ENCODE measurements at regions not wholly inside any gene's neighbourhood (a gene's known extent, or its start where the extent isn't known, plus 50 kb on each side); places are given as distances from the start of the nearest gene placed in this dataset.

DNA sequence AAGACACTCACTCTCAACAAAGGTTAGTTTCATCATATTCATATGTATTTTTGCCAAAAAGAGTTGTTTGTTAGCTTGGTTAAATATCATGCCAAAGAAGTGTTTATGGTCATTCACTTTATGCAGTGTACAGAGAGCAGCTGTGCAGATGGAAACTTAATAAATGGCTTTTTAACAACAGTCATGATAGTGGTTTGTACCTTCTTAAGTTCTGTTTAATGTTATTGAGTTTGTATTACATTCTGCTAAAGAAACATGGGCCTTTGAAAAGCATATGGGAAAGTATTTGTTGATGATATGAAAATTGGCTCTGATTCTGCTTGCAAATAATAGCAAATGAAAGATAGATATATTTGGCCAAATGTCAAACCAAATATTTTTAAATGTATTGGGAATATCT is 607.3 kb downstream of the NCAM2 start:
- DNase-seq, result no peak
- no peaks in the 10 kb centered on the region for H3K36me3 ChIP-seq (ENCODE audit: control insufficient read depth, insufficient read depth, low read length)

DNA sequence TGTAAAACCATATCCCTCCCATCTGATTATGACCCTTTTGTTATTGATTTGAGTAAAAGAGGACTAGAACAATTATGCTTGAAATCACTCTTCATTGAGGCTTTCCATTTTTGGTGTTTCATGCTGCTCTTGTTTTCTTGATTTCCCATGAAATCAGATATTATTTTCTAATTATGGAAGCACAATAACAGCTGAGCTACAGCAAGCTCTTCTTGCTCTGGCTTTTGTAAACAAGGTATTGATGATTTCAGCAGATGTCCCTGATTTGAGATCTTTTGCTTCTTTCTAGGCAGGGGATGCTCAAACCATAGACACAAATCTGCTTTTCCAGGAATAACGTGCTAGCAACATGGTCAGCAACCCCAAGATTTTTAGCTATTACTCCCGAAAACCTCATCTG is 607.8 kb downstream of the NCAM2 start:
- H3K36me3 ChIP-seq (ENCODE audit: control insufficient read depth, insufficient read depth, low read length), result no peaks in the 10 kb centered on the region
- H3K9me3 ChIP-seq (ENCODE audit: control insufficient read depth, low read length), result no peaks in the 10 kb centered on the region
- no peaks in the 10 kb centered on the region for H3K4me1 ChIP-seq (ENCODE audit: control insufficient read depth, insufficient read depth, low read length, poor library complexity, severe bottlenecking)
- H3K27me3 ChIP-seq (replicated peaks; ENCODE audit: control insufficient read depth, insufficient read depth, low read length, poor library complexity, severe bottlenecking), result no peaks in the 10 kb centered on the region
- H3K27ac ChIP-seq (ENCODE audit: insufficient read depth, low read length, poor library complexity, severe bottlenecking), result no peak overlapping the region
- DNase-seq, result no peak
- no peak overlapping the region for H3K4me3 ChIP-seq (ENCODE audit: insufficient read depth, low read depth, low read length, poor library complexity, severe bottlenecking)

More for the DNA sequence above, 607.3 kb downstream of the NCAM2 start:
- Histone ChIP-seq H3K4me3 (ENCODE audit: insufficient read depth, low read depth, low read length, poor library complexity, severe bottlenecking) (no peak overlapping the region), H3K4me1 (ENCODE audit: control insufficient read depth, insufficient read depth, low read length, poor library complexity, severe bottlenecking) (no peaks in the 10 kb centered on the region), H3K9me3 (ENCODE audit: control insufficient read depth, low read length) (no peaks in the 10 kb centered on the region), H3K27ac (ENCODE audit: insufficient read depth, low read length, poor library complexity, severe bottlenecking) (no peak overlapping the region), H3K27me3 (replicated peaks; ENCODE audit: control insufficient read depth, insufficient read depth, low read length, poor library complexity, severe bottlenecking) (no peaks in the 10 kb centered on the region)

DNA sequence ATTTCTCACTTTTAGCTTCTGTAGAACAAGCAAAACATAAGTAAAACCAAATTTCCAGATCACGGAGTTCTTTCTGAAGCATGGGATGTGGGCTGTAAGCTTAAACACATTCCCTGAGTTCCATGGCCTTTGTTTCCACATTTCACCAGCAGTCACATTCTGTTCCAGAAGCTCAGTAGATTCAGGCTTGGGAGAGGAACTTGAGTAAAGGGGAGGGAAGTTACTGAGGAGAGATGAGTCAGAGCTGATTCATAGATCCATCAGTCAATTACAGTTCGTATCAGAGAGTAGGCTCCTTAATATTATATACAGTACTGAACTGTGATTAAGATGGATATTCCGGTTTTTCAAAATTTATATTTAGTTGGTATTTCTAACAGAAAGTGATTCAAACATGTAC is 614.3 kb downstream of the NCAM2 start:
- no peak overlapping the region for H3K4me3 ChIP-seq (ENCODE audit: insufficient read depth, low read depth, low read length, poor library complexity, severe bottlenecking)
- no peaks in the 10 kb centered on the region for H3K4me1 ChIP-seq (ENCODE audit: control insufficient read depth, insufficient read depth, low read length, poor library complexity, severe bottlenecking)
- H3K27me3 ChIP-seq (replicated peaks; ENCODE audit: control insufficient read depth, insufficient read depth, low read length, poor library complexity, severe bottlenecking), result no peaks in the 10 kb centered on the region
- H3K27ac ChIP-seq (ENCODE audit: insufficient read depth, low read length, poor library complexity, severe bottlenecking), result no peak overlapping the region
- no peak for DNase-seq
- no peaks in the 10 kb centered on the region for H3K36me3 ChIP-seq (ENCODE audit: control insufficient read depth, insufficient read depth, low read length)
- no peaks in the 10 kb centered on the region for H3K9me3 ChIP-seq (ENCODE audit: control insufficient read depth, low read length)

GRCh38 chr21:21614966-21615365 is 616.8 kb downstream of the NCAM2 start:
- Histone ChIP-seq H3K4me3 (ENCODE audit: insufficient read depth, low read depth, low read length, poor library complexity, severe bottlenecking) (no peak overlapping the region), H3K4me1 (ENCODE audit: control insufficient read depth, insufficient read depth, low read length, poor library complexity, severe bottlenecking) (no peaks in the 10 kb centered on the region), H3K27me3 (replicated peaks; ENCODE audit: control insufficient read depth, insufficient read depth, low read length, poor library complexity, severe bottlenecking) (no peaks in the 10 kb centered on the region), H3K36me3 (ENCODE audit: control insufficient read depth, insufficient read depth, low read length) (no peaks in the 10 kb centered on the region), H3K9me3 (ENCODE audit: control insufficient read depth, low read length) (no peaks in the 10 kb centered on the region), H3K27ac (ENCODE audit: insufficient read depth, low read length, poor library complexity, severe bottlenecking) (no peak overlapping the region)
- no peak for DNase-seq

DNA sequence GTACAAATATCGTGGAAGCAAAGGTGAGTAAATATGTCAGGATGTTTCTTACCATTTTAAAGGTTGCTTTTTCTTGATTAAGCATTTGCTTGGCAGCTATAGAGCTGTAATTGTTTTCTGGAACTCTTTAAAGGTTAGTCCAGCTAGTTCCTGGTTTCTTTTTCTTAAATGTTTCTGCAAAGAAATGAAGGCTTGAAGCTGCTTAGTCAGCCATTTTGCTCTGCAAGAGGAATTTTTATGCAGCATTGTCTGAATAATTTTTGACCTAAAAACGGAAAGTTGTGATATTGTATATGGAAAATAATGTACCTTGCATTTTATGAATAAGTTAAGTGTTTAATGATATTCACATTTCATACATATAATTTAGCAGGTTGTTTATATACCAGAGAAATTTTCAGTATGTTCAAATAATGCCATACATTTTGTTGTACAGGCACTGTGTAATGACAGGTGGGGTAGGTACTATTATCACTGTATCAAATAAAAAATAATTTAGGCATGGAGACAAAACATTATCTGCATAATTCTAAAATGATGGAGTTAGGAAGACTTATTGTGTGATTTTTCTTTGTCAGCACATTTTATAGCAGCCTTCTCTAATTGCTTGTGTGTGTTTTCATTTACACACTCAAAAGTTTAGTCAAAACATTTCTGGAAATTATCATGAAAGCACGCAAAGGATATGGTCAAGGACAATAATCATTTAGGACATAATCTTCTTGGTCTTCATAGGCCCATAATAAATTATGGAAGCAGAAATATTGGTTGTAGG is 624.4 kb downstream of the NCAM2 start:
- H3K4me3 ChIP-seq (ENCODE audit: insufficient read depth, low read depth, low read length, poor library complexity, severe bottlenecking), result no peak overlapping the region
- no peak for DNase-seq
- no peaks in the 10 kb centered on the region for H3K4me1 ChIP-seq (ENCODE audit: control insufficient read depth, insufficient read depth, low read length, poor library complexity, severe bottlenecking)
- no peak overlapping the region for H3K27ac ChIP-seq (ENCODE audit: insufficient read depth, low read length, poor library complexity, severe bottlenecking)
- no peaks in the 10 kb centered on the region for H3K9me3 ChIP-seq (ENCODE audit: control insufficient read depth, low read length)
- no peaks in the 10 kb centered on the region for H3K36me3 ChIP-seq (ENCODE audit: control insufficient read depth, insufficient read depth, low read length)
- no peaks in the 10 kb centered on the region for H3K27me3 ChIP-seq (replicated peaks; ENCODE audit: control insufficient read depth, insufficient read depth, low read length, poor library complexity, severe bottlenecking)

DNA sequence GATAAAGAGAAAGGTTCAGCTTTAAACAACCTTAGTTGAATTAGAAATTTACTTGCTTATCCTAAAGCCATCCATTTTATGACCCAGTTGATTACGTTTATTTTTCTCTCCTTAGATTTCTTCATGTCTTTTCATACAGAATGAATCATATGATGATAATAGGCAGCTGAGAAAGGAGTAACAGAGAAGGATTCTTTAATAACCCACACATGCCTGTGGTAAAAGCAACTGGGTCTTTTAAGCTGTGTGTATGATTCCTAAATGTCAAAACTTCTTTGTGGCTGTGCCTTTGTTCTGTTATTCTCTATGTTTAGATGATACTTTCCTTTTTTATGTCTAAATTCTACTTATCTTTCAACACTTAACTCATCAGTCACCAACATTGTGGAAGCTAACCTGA is 626.5 kb downstream of the NCAM2 start:
- DNase-seq, result no peak
- Histone ChIP-seq H3K27ac (ENCODE audit: insufficient read depth, low read length, poor library complexity, severe bottlenecking) (no peak overlapping the region), H3K4me1 (ENCODE audit: control insufficient read depth, insufficient read depth, low read length, poor library complexity, severe bottlenecking) (no peaks in the 10 kb centered on the region), H3K36me3 (ENCODE audit: control insufficient read depth, insufficient read depth, low read length) (no peaks in the 10 kb centered on the region), H3K4me3 (ENCODE audit: insufficient read depth, low read depth, low read length, poor library complexity, severe bottlenecking) (no peak overlapping the region), H3K27me3 (replicated peaks; ENCODE audit: control insufficient read depth, insufficient read depth, low read length, poor library complexity, severe bottlenecking) (no peaks in the 10 kb centered on the region), H3K9me3 (ENCODE audit: control insufficient read depth, low read length) (no peaks in the 10 kb centered on the region)

DNA sequence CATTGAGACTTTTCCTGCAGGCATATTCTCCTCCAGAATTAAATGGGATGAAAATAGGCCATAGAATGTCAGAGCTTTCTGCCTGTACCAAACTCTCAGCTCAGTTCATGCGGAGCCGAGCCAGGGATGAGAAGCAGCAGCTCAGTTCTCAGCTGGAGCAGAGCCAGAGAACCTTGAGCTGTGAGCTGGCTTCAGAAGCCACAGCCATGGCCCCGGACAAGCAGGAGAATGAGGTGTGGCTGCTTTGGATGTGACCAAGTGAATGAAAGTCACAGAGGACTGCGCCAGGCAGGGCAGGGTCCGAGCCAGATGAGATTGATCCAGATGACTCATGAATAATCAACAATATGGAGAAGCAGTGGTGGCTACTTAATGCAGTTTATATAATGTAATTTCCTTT is 633.8 kb downstream of the NCAM2 start:
- Histone ChIP-seq H3K9me3 (ENCODE audit: control insufficient read depth, low read length) (no peaks in the 10 kb centered on the region), H3K4me1 (ENCODE audit: control insufficient read depth, insufficient read depth, low read length, poor library complexity, severe bottlenecking) (no peaks in the 10 kb centered on the region), H3K4me3 (ENCODE audit: insufficient read depth, low read depth, low read length, poor library complexity, severe bottlenecking) (no peak overlapping the region), H3K27ac (ENCODE audit: insufficient read depth, low read length, poor library complexity, severe bottlenecking) (no peak overlapping the region), H3K27me3 (replicated peaks; ENCODE audit: control insufficient read depth, insufficient read depth, low read length, poor library complexity, severe bottlenecking) (no peaks in the 10 kb centered on the region), H3K36me3 (ENCODE audit: control insufficient read depth, insufficient read depth, low read length) (no peaks in the 10 kb centered on the region)
- DNase-seq, result no peak

DNA sequence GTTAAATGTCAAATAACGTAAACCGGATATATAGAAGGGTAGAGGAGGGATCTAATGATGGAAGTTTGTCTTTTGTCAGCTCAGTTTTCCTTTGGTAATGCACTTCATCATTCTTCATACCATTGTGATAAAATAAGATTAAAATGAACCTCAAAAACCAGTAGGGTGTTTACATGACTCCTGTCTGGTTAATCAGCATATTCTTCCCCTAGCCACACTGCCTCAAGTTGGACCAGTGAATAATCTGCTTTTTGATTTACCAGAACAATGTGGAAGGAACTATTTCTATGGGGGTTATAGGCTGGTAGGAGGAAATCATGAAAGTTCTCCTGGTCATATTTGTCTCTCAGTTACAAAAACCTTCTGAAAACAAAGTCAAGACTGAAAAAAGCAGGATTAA is 634.7 kb downstream of the NCAM2 start:
- Histone ChIP-seq H3K27me3 (replicated peaks; ENCODE audit: control insufficient read depth, insufficient read depth, low read length, poor library complexity, severe bottlenecking) (no peaks in the 10 kb centered on the region), H3K36me3 (ENCODE audit: control insufficient read depth, insufficient read depth, low read length) (no peaks in the 10 kb centered on the region), H3K27ac (ENCODE audit: insufficient read depth, low read length, poor library complexity, severe bottlenecking) (no peak overlapping the region), H3K4me1 (ENCODE audit: control insufficient read depth, insufficient read depth, low read length, poor library complexity, severe bottlenecking) (no peaks in the 10 kb centered on the region), H3K9me3 (ENCODE audit: control insufficient read depth, low read length) (no peaks in the 10 kb centered on the region), H3K4me3 (ENCODE audit: insufficient read depth, low read depth, low read length, poor library complexity, severe bottlenecking) (no peak overlapping the region)
- no peak for DNase-seq

DNA sequence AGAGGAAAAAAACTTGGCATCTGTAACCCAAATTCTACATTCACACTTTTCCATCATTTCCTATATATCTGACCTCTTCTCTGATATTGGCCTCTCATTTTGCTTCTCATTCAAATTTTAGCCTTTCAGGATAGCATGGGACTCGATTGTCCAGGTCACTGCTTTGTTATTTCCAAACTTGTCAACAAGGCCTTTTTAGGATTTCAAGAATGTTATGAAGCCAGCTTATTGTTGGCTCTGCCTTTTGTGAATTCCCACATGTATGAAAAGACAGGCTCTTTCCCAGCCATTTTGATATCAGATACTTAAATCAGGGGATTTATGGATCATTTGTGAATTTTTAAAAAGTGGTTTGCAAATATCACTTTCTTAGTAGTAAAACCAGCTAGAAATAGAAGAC is 663.5 kb downstream of the NCAM2 start:
- H3K4me3 ChIP-seq (ENCODE audit: insufficient read depth, low read depth, low read length, poor library complexity, severe bottlenecking), result no peak overlapping the region
- no peaks in the 10 kb centered on the region for H3K36me3 ChIP-seq (ENCODE audit: control insufficient read depth, insufficient read depth, low read length)
- no peak for DNase-seq
- H3K27me3 ChIP-seq (replicated peaks; ENCODE audit: control insufficient read depth, insufficient read depth, low read length, poor library complexity, severe bottlenecking), result no peaks in the 10 kb centered on the region
- no peaks in the 10 kb centered on the region for H3K4me1 ChIP-seq (ENCODE audit: control insufficient read depth, insufficient read depth, low read length, poor library complexity, severe bottlenecking)
- no peak overlapping the region for H3K27ac ChIP-seq (ENCODE audit: insufficient read depth, low read length, poor library complexity, severe bottlenecking)
- H3K9me3 ChIP-seq (ENCODE audit: control insufficient read depth, low read length), result no peaks in the 10 kb centered on the region

DNA sequence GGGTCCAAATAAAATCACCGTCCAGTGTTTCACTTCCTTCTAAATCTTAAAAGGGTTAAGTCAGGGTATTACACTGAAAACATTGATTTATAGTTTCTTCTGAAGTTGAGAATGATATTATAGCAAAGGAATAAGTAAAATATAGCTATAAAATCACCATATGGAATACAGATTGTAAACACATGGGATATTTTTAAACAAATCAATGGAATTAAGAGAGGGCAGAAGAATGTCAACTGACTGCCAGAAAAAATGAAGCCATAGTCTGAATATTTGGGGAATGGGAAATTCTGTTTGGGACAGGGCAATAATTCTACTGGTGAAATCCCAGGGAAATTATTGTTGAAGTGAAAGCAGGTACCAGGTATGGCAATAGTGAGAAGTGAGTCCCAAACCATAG is 664.6 kb downstream of the NCAM2 start:
- Histone ChIP-seq H3K4me1 (ENCODE audit: control insufficient read depth, insufficient read depth, low read length, poor library complexity, severe bottlenecking) (no peaks in the 10 kb centered on the region), H3K4me3 (ENCODE audit: insufficient read depth, low read depth, low read length, poor library complexity, severe bottlenecking) (no peak overlapping the region), H3K27me3 (replicated peaks; ENCODE audit: control insufficient read depth, insufficient read depth, low read length, poor library complexity, severe bottlenecking) (no peaks in the 10 kb centered on the region), H3K9me3 (ENCODE audit: control insufficient read depth, low read length) (no peaks in the 10 kb centered on the region), H3K27ac (ENCODE audit: insufficient read depth, low read length, poor library complexity, severe bottlenecking) (no peak overlapping the region), H3K36me3 (ENCODE audit: control insufficient read depth, insufficient read depth, low read length) (no peaks in the 10 kb centered on the region)
- no peak for DNase-seq

All from effector memory CD4-positive, alpha-beta T cell (primary cell).